K562 (cell line): ENCODE measurements at regions not wholly inside any gene's neighbourhood (a gene's known extent, or its start where the extent isn't known, plus 50 kb on each side); places are given as distances from the start of the nearest gene placed in this dataset.

Source experiments
- ATAC-seq: fragments of 200-7000 bp; cut with Tn5 transposase; 3 replicates; pipeline ENCODE4 v1.9.1; 2020; ENCODE audit warnings: moderate library complexity
- BruUV-seq: library from RNA; stranded (reverse); fragments of 400-500 nt; replicated peaks from 2 replicates; lab custom pipeline; 2021; lab: Mats Ljungman, UMichigan
- CTCF ChIA-PET: fragments of 300-600 bp; formaldehyde crosslinking; extraction: SDS; loops from one replicate; lab custom pipeline; 2021; ENCODE audit warnings: low intra/inter-chr PET ratio; lab: Yijun Ruan, JAX
- POLR2A ChIA-PET: fragments of 300-600, 350-650 bp; sonication (Branson Sonifier 250); formaldehyde crosslinking; extraction: SDS; loops from one replicate; lab custom pipeline; 2021; ENCODE audit warnings: antibody characterized with exemption, inconsistent platforms; lab: Yijun Ruan, JAX
- DNase-seq, 4 experiments: peaks; one replicate each; pipeline versions ENCODE4 v3.0.0 to v3.0.0-alpha.2; 2011 to 2018; ENCODE audit warnings: low spot score in 3 of 4, mixed read lengths in 3 of 4; ENCODE audit errors: extremely low read depth in 1 of 4
- FAIRE-seq: peaks from 2 replicates; lab custom pipeline; 2011; peaks lifted over from hg19 to GRCh38; lab: Jason Lieb, UNC
- H2AFZ ChIP-seq: 2 replicates; pipeline ENCODE4 v1.6.0; 2011; ENCODE audit warnings: low read depth, low read length, control low read depth, inconsistent platforms
- H3K27ac ChIP-seq: fragments of 200-600 bp; 3 replicates; pipeline ENCODE4 v1.8.0; 2011; ENCODE audit warnings: low read depth, mild to moderate bottlenecking, control low read depth, inconsistent platforms, low read length, moderate library complexity, mixed read lengths; ENCODE audit errors: extremely low read depth
- H3K27me3 ChIP-seq, 2 experiments: fragments of 300-600 bp in 1 of 2; 2 replicates in 1 of 2; 3 replicates in 1 of 2; pipeline versions ENCODE4 v1.6.0 to v1.8.0; 2011; ENCODE audit warnings: inconsistent platforms in 2 of 2, low read length in 2 of 2, mild to moderate bottlenecking in 1 of 2, mixed read lengths in 1 of 2, moderate library complexity in 1 of 2; ENCODE audit not compliant: control insufficient read depth in 2 of 2, insufficient read depth in 2 of 2
- H3K36me3 ChIP-seq: fragments of 300-600 bp; 3 replicates; pipeline ENCODE4 v1.8.0; 2011; ENCODE audit warnings: mild to moderate bottlenecking, low read length, inconsistent platforms; ENCODE audit not compliant: control insufficient read depth, insufficient read depth
- H3K4me1 ChIP-seq, 2 experiments: fragments of 200-600 bp in 1 of 2; replicated peaks in 1 of 2; 2 replicates in 1 of 2; 3 replicates in 1 of 2; pipeline versions ENCODE4 v1.5.1 to v1.8.0; 2011; ENCODE audit warnings: inconsistent platforms in 2 of 2, low read length in 2 of 2, mild to moderate bottlenecking in 1 of 2, mixed read lengths in 1 of 2, moderate library complexity in 1 of 2; ENCODE audit not compliant: control insufficient read depth in 2 of 2, insufficient read depth in 2 of 2
- H3K4me2 ChIP-seq: 2 replicates; pipeline ENCODE4 v1.6.1; 2011; ENCODE audit warnings: low read length, control low read depth, inconsistent platforms, mixed read lengths; ENCODE audit not compliant: insufficient read depth
- H3K4me3 ChIP-seq: fragments of 200-600 bp; sonication (generic), shearing (Covaris generic); 2 replicates; pipeline ENCODE4 v1.5.1; 2016; ENCODE audit warnings: control low read depth, inconsistent platforms
- H3K79me2 ChIP-seq: fragments of 200-600 bp; 3 replicates; pipeline ENCODE4 v1.8.0; 2011; ENCODE audit warnings: low read length, inconsistent platforms; ENCODE audit not compliant: control insufficient read depth, insufficient read depth
- H3K9ac ChIP-seq, 2 experiments: 2 replicates each; pipeline versions ENCODE4 v1.6.0 to v1.6.1; 2011; ENCODE audit warnings: low read depth in 2 of 2, low read length in 2 of 2, control low read depth in 1 of 2, inconsistent platforms in 1 of 2, mild to moderate bottlenecking in 1 of 2, mixed read lengths in 1 of 2; ENCODE audit not compliant: insufficient read depth in 1 of 2
- H3K9me1 ChIP-seq: one replicate; pipeline ENCODE4 v1.6.0; 2011; ENCODE audit warnings: inconsistent platforms, mild to moderate bottlenecking, low read length, moderate library complexity; ENCODE audit not compliant: control insufficient read depth, insufficient read depth
- H3K9me3 ChIP-seq: replicated peaks from 2 replicates; pipeline ENCODE4 v1.5.1; 2011; ENCODE audit warnings: low read depth, low read length, inconsistent platforms; ENCODE audit not compliant: control insufficient read depth, insufficient read depth
- H4K20me1 ChIP-seq: replicated peaks from 2 replicates; pipeline ENCODE4 v1.6.1; 2011; ENCODE audit warnings: low read length, inconsistent platforms, mixed read lengths; ENCODE audit not compliant: control insufficient read depth, insufficient read depth
- CBFB ChIP-seq: sonication (generic); formaldehyde crosslinking; IDR thresholded peaks from 2 replicates; pipeline ENCODE4 v1.4.0; 2020; ENCODE audit warnings: mild to moderate bottlenecking, missing genetic modification reagents
- ERF ChIP-seq: fragments of 450-650 bp; formaldehyde crosslinking; IDR thresholded peaks from 2 replicates; pipeline ENCODE4 v1.4.0; 2020; ENCODE audit warnings: mild to moderate bottlenecking, mixed read lengths
- GTF2A2 ChIP-seq: IDR thresholded peaks from 2 replicates; pipeline ENCODE4 v1.6.1; 2016; ENCODE audit warnings: mild to moderate bottlenecking, missing genetic modification characterization, missing compliant biosample characterization
- KDM2B ChIP-seq: fragments of 250-450 bp; sonication (Bioruptor Pico); IDR thresholded peaks from 2 replicates; pipeline ENCODE4 v1.8.0; 2021; ENCODE audit warnings: mild to moderate bottlenecking, moderate library complexity
- MCM3 ChIP-seq: fragments of 450-650 bp; IDR thresholded peaks from 2 replicates; pipeline ENCODE4 v1.6.1; 2016
- MED1 ChIP-seq: sonication (generic); formaldehyde crosslinking; IDR thresholded peaks from 2 replicates; pipeline ENCODE4 v1.8.1; 2023; ENCODE audit warnings: missing genetic modification reagents, borderline replicate concordance
- NR0B1 ChIP-seq: fragments of 450-650 bp; IDR thresholded peaks from one replicate; pipeline ENCODE4 v1.6.1; 2018; ENCODE audit warnings: mild to moderate bottlenecking, moderate library complexity; ENCODE audit not compliant: partially characterized antibody
- THRAP3 ChIP-seq: fragments of 450-650 bp; IDR thresholded peaks from 2 replicates; pipeline ENCODE4 v1.6.1; 2016; ENCODE audit warnings: mild to moderate bottlenecking, inconsistent platforms, borderline replicate concordance
- ZNF140 ChIP-seq: fragments of 250-450 bp; sonication (Bioruptor Pico); IDR thresholded peaks from 2 replicates; pipeline ENCODE4 v1.8.0; 2021; ENCODE audit warnings: moderate library complexity, mild to moderate bottlenecking, inconsistent platforms
- ZNF740 ChIP-seq, 3 experiments: fragments of 200-800 bp in 1 of 3; sonication (Bioruptor generic) in 1 of 3; sonication (generic) in 1 of 3; formaldehyde crosslinking in 1 of 3; IDR thresholded peaks; 2 replicates each; pipeline versions ENCODE4 v1.6.1 to v1.8.0; 2016 to 2022; ENCODE audit warnings: mild to moderate bottlenecking in 2 of 3, missing compliant biosample characterization in 2 of 3, missing genetic modification characterization in 2 of 3, missing genetic modification reagents in 1 of 3
- WGBS: fragments of 100-300 bp; shearing (Covaris generic); methylation state at CpG from one replicate; pipeline ENCODE4 v1.1.6; 2016; ENCODE audit warnings: low coverage, mixed read lengths; ENCODE audit not compliant: insufficient coverage; ENCODE audit errors: missing lambda C conversion rate; 5-methylcytosine and 5-hydroxymethylcytosine counted together
- in situ Hi-C: fragments of 300-500 bp; cut with MboI; formaldehyde crosslinking; loops from 4 replicates; pipeline ENCODE4 v1.15.0; 2018; ENCODE audit warnings: inconsistent platforms, mixed read lengths
- intact Hi-C: fragments of 100-400 bp; cut with micrococcal nuclease; formaldehyde crosslinking; loops from 2 replicates; pipeline ENCODE4 v1.14.2; 2022
- TF ChIP-seq, protein P1 (sequence below): fragments of 150-350 bp; conservative IDR thresholded peaks from 2 replicates; pipeline ENCODE4 v1.6.1; 2014; ENCODE audit warnings: low read length

DNA sequence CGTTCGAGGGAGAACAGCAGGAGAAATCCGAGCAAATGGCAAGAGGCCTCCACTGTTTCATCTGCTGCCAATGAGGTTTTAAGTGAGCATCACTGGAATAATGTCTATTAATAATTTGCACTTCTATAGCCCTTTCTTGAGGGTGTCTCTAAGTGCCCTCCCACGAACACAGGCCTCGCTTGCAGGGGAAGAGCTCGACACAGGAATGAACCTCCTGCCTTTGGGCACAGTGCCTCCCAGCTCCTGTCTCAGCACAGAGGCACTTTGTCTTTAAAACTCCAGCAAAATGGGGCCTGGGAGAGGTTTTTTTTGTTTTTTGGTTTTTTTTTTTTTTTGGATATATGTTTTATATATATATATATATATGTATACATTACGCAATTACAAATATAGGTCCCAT lies 56.6 kb downstream of the OLIG1 start:
- 9% methylated on average over 7 of the region's 7 CpGs for WGBS
- H4K20me1 ChIP-seq, result no peaks in the 10 kb centered on the region
- intact Hi-C loops, result loop anchor here (2.0 to 5.0 kb wide), 2 partner anchors 70 to 294 kb away; no protein-coding TSS in a partner anchor

More for the DNA sequence above, 56.6 kb downstream of the OLIG1 start:
- ChIA-PET POLR2A (no interaction called here), CTCF (interaction anchor here (0.6 to 1.8 kb wide), 2 partner anchors 195 to 204 kb away, joined by 3 to 7 read pairs; no protein-coding TSS in a partner anchor)
- Histone ChIP-seq H3K36me3 (no peaks in the 10 kb centered on the region), H3K9me3 (no peaks in the 10 kb centered on the region), H3K4me2 (no peak overlapping the region), H3K4me3 (no peak overlapping the region), H3K27ac (no peak overlapping the region), H3K4me1 (no peaks in the 10 kb centered on the region; a peak in 2 of 5 replicates), H3K9me1 (no peaks in the 10 kb centered on the region), H2AFZ (no peak overlapping the region), H3K79me2 (no peaks in the 10 kb centered on the region), H3K27me3 (peaks cover 25 to 43% of the 10 kb centered on the region in 2 experiments; a peak in 4 of 5 replicates), H3K9ac (no peak overlapping the region)
- FAIRE-seq (no peak), DNase-seq (no peak), ATAC-seq (no peak)
- TF ChIP-seq ZNF140 (CRISPR knock-in tag) (no peak), MCM3 (no peak), KDM2B (no peak), ERF (CRISPR knock-in tag) (no peak), THRAP3 (no peak), MED1 (CRISPR knock-in tag) (no peak), GTF2A2 (tag) (no peak), ZNF740 (CRISPR knock-in tag; IDR thresholded peaks at IDR 0.05) (no peak), ZNF740 (tag; IDR thresholded peaks at IDR 0.05) (no peak), CBFB (CRISPR knock-in tag) (no peak), NR0B1 (no peak)
- TF ChIP-seq, protein P1, sequence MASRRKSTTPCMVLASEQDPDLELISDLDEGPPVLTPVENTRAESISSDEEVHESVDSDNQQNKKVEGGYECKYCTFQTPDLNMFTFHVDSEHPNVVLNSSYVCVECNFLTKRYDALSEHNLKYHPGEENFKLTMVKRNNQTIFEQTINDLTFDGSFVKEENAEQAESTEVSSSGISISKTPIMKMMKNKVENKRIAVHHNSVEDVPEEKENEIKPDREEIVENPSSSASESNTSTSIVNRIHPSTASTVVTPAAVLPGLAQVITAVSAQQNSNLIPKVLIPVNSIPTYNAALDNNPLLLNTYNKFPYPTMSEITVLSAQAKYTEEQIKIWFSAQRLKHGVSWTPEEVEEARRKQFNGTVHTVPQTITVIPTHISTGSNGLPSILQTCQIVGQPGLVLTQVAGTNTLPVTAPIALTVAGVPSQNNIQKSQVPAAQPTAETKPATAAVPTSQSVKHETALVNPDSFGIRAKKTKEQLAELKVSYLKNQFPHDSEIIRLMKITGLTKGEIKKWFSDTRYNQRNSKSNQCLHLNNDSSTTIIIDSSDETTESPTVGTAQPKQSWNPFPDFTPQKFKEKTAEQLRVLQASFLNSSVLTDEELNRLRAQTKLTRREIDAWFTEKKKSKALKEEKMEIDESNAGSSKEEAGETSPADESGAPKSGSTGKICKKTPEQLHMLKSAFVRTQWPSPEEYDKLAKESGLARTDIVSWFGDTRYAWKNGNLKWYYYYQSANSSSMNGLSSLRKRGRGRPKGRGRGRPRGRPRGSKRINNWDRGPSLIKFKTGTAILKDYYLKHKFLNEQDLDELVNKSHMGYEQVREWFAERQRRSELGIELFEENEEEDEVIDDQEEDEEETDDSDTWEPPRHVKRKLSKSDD, result no peak
- BruUV-seq, result no TSS peak
- in situ Hi-C loops, result no loop called here
